ENCODE measurements at regions not wholly inside any gene's neighbourhood (a gene's known extent, or its start where the extent isn't known, plus 50 kb on each side); places are given as distances from the start of the nearest gene placed in this dataset.

- TF ChIP-seq ZNF260 (CRISPR knock-in tag; IDR thresholded peaks at IDR 0.05; ENCODE audit: borderline replicate concordance, low read depth) (no peak), ATF3 (CRISPR knock-in tag; IDR thresholded peaks at IDR 0.05) (no peak), ZNF292 (CRISPR knock-in tag; IDR thresholded peaks at IDR 0.05; ENCODE audit: borderline replicate concordance, low read depth) (no peak), YY1 (IDR thresholded peaks at IDR 0.05; ENCODE audit: insufficient read depth, insufficient replicate concordance, low read depth, low read length) (no peak), POLR2AphosphoS5 (IDR thresholded peaks at IDR 0.05; ENCODE audit: low read depth, low read length) (no peak), STAG1 (CRISPR knock-in tag; IDR thresholded peaks at IDR 0.05) (no peak), PBX3 (CRISPR knock-in tag; IDR thresholded peaks at IDR 0.05; ENCODE audit: borderline replicate concordance) (no peak), SP1 (IDR thresholded peaks at IDR 0.05) (no peak), SP1 (CRISPR knock-in tag; IDR thresholded peaks at IDR 0.05) (no peak), HMGXB3 (CRISPR knock-in tag; IDR thresholded peaks at IDR 0.05; ENCODE audit: borderline replicate concordance) (no peak)
These were observed 114.8 kb upstream of the TDRD3 start for GRCh38 chr13:60282186-60282585.
